NT2/D1 (cell line): ENCODE measurements at regions not wholly inside any gene's neighbourhood (a gene's known extent, or its start where the extent isn't known, plus 50 kb on each side); places are given as distances from the start of the nearest gene placed in this dataset.

Source experiments
- SUZ12 ChIP-seq: IDR thresholded peaks from 2 replicates; pipeline ENCODE4 v1.6.1; 2011; ENCODE audit not compliant: insufficient read length, insufficient read depth; ENCODE audit errors: extremely low read depth
- YY1 ChIP-seq: IDR thresholded peaks from 2 replicates; pipeline ENCODE4 v1.6.1; 2011; ENCODE audit not compliant: insufficient read length, insufficient read depth
- ZNF274 ChIP-seq: IDR thresholded peaks from 2 replicates; pipeline ENCODE4 v1.6.1; 2011; ENCODE audit warnings: mild to moderate bottlenecking, low read depth, low read length

DNA sequence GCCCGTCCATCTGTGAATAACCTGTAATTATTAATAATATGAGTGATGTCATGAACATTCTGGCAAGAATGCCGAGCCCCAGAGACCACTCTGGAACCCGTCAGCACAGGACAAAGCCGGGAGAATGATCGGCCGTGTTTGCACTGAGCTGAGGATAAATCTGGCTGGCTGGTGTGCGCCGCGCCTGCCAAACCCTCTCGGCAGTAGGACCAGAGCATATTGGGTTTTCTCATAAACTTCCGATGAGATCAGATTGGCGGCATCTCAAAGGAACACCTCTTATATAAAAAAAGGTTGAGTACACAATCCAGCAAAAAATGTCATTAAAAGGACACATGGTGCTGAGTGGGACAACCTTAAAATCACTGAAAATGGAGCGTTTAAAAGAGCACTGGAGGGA, 296.0 kb upstream of the MKI67 start:
- TF ChIP-seq YY1 (no peak), SUZ12 (no peak), ZNF274 (no peak)
